VCaP (cell line): ENCODE measurements at regions not wholly inside any gene's neighbourhood (a gene's known extent, or its start where the extent isn't known, plus 50 kb on each side); places are given as distances from the start of the nearest gene placed in this dataset.

Source experiments
- H3K27ac ChIP-seq: fragments of 450-650 bp; 2 replicates; pipeline ENCODE4 v1.5.1; 2017
- CTCF ChIP-seq: fragments of 450-650 bp; conservative IDR thresholded peaks from 2 replicates; pipeline ENCODE4 v1.5.1; 2017; ENCODE audit warnings: mild to moderate bottlenecking, moderate library complexity

GRCh38 chr3:110062716-110063115 is 725.4 kb upstream of the DPPA4 start:
- no peak overlapping the region for H3K27ac ChIP-seq
- no peak for TF ChIP-seq CTCF

GRCh38 chr3:110063178-110063577 is 725.8 kb upstream of the DPPA4 start:
- no peak overlapping the region for H3K27ac ChIP-seq
- no peak for TF ChIP-seq CTCF

- H3K27ac ChIP-seq, result no peak overlapping the region
- no peak for TF ChIP-seq CTCF
Observed at GRCh38 chr3:110066206-110066605, 728.9 kb upstream of the DPPA4 start.

GRCh38 chr3:110067527-110067926 is 730.2 kb upstream of the DPPA4 start:
- TF ChIP-seq CTCF, result no peak
- no peak overlapping the region for H3K27ac ChIP-seq

GRCh38 chr3:110069761-110070160 is 732.4 kb upstream of the DPPA4 start:
- H3K27ac ChIP-seq, result no peak overlapping the region
- no peak for TF ChIP-seq CTCF

GRCh38 chr3:110070161-110070916 is 733.0 kb upstream of the DPPA4 start:
- no peak overlapping the region for H3K27ac ChIP-seq
- TF ChIP-seq CTCF, result no peak

GRCh38 chr3:110074095-110074494 is 736.7 kb upstream of the DPPA4 start:
- H3K27ac ChIP-seq, result no peak overlapping the region
- no peak for TF ChIP-seq CTCF
